Panc1 (cell line): ENCODE measurements at regions not wholly inside any gene's neighbourhood (a gene's known extent, or its start where the extent isn't known, plus 50 kb on each side); places are given as distances from the start of the nearest gene placed in this dataset.

Experiments
- CTCF ChIP-seq: fragments of 450-650 bp; IDR thresholded peaks from 2 replicates; pipeline ENCODE4 v1.5.1; 2017; ENCODE audit warnings: mild to moderate bottlenecking
- POLR2AphosphoS5 ChIP-seq: IDR thresholded peaks from 2 replicates; pipeline ENCODE4 v1.6.1; 2012; ENCODE audit warnings: mild to moderate bottlenecking, low read depth, low read length, moderate library complexity
- REST ChIP-seq, 2 experiments: IDR thresholded peaks; 2 replicates each; pipeline ENCODE4 v1.6.1; 2011 to 2012; ENCODE audit warnings: low read depth in 2 of 2, control low read depth in 1 of 2, low read length in 1 of 2, mild to moderate bottlenecking in 1 of 2, moderate library complexity in 1 of 2; ENCODE audit not compliant: insufficient read depth in 1 of 2
- SIN3A ChIP-seq: IDR thresholded peaks from 2 replicates; pipeline ENCODE4 v1.6.1; 2012; ENCODE audit warnings: low read depth, mild to moderate bottlenecking, low read length, moderate library complexity, borderline replicate concordance; ENCODE audit not compliant: insufficient read depth
- TCF7L2 ChIP-seq: IDR thresholded peaks from 2 replicates; pipeline ENCODE4 v1.6.1; 2011; ENCODE audit warnings: mild to moderate bottlenecking, low read depth, low read length, inconsistent platforms

- no peak for TF ChIP-seq CTCF
- no peak for TF ChIP-seq REST (IDR thresholded peaks at IDR 0.05; ENCODE audit: insufficient read depth in 1 of 2, low read depth in 2 of 2, low read length in 1 of 2)
- TF ChIP-seq TCF7L2, result no peak
- TF ChIP-seq POLR2AphosphoS5, result no peak
- no peak for TF ChIP-seq SIN3A
Observed at GRCh38 chr12:68446384-68446783, 114.2 kb upstream of the MDM1 start.
